PC-3 (cell line): ENCODE measurements at regions not wholly inside any gene's neighbourhood (a gene's known extent, or its start where the extent isn't known, plus 50 kb on each side); places are given as distances from the start of the nearest gene placed in this dataset.

Source experiments
- CTCF ChIP-seq: fragments of 300-600 bp; sonication (generic); conservative IDR thresholded peaks from 2 replicates; pipeline ENCODE4 v1.5.1; 2017; ENCODE audit warnings: antibody characterized with exemption, low read depth, mild to moderate bottlenecking, low read length
- EZH2 ChIP-seq: fragments of 300-600 bp; sonication (generic); IDR thresholded peaks from one replicate; pipeline ENCODE4 v1.6.1; 2017; ENCODE audit warnings: antibody characterized with exemption, mild to moderate bottlenecking, low read length; ENCODE audit not compliant: unreplicated experiment
- EZH2phosphoT487 ChIP-seq: fragments of 300-600 bp; sonication (generic); IDR thresholded peaks from 2 replicates; pipeline ENCODE4 v1.6.1; 2018; ENCODE audit warnings: mild to moderate bottlenecking, antibody characterized with exemption, low read length, borderline replicate concordance

- TF ChIP-seq EZH2phosphoT487 (no peak), CTCF (no peak), EZH2 (no peak)
Measured at GRCh38 chr2:2998971-2999370, 378.6 kb downstream of the EIPR1 start.
